ENCODE measurements at regions not wholly inside any gene's neighbourhood (a gene's known extent, or its start where the extent isn't known, plus 50 kb on each side); places are given as distances from the start of the nearest gene placed in this dataset.

GRCh38 chr6:41430875-41431274 is 95.5 kb downstream of the NCR2 start:
- intact Hi-C loops (cut with DNase I): no loop called here
- DNase-seq (no peak), ATAC-seq (no peak)
- H3K36me3 ChIP-seq (replicated peaks in 1 of 2; ENCODE audit: insufficient read depth in 1 of 2, low read depth in 2 of 2): no peaks in the 10 kb centered on the region
- H3K4me3 ChIP-seq: no peak overlapping the region
- 77 to 87% methylated on average over 3 to 4 of the region's 4 CpGs for WGBS, 2 donors
- H3K27me3 ChIP-seq: no peaks in the 10 kb centered on the region
- H3K27ac ChIP-seq: no peak overlapping the region
- no peaks in the 10 kb centered on the region for H3K9me3 ChIP-seq
- TF ChIP-seq POLR2A (IDR thresholded peaks at IDR 0.05) (no peak), CTCF (IDR thresholded peaks at IDR 0.05) (no peak)
- H3K4me1 ChIP-seq: peaks cover 22% of the 10 kb centered on the region

- DNase-seq: no peak
- no peaks in the 10 kb centered on the region for H3K9me3 ChIP-seq
- intact Hi-C loops (cut with DNase I): no loop called here
- WGBS, 2 donors: 43 to 54% methylated on average over 3 of the region's 3 CpGs
- H3K4me1 ChIP-seq: peaks cover 15% of the 10 kb centered on the region
- H3K27ac ChIP-seq: no peak overlapping the region
- TF ChIP-seq POLR2A (IDR thresholded peaks at IDR 0.05) (no peak), CTCF (IDR thresholded peaks at IDR 0.05) (no peak)
- no peaks in the 10 kb centered on the region for H3K36me3 ChIP-seq (replicated peaks in 1 of 2; ENCODE audit: insufficient read depth in 1 of 2, low read depth in 2 of 2)
- H3K27me3 ChIP-seq: no peaks in the 10 kb centered on the region
- no peak for ATAC-seq
- H3K4me3 ChIP-seq: no peak overlapping the region
These were observed 96.9 kb downstream of the NCR2 start for GRCh38 chr6:41432280-41432679.

GRCh38 chr6:41434803-41435481 is 99.5 kb downstream of the NCR2 start:
- Histone ChIP-seq H3K4me3 (no peak overlapping the region), H3K9me3 (no peaks in the 10 kb centered on the region), H3K36me3 (replicated peaks in 1 of 2; ENCODE audit: insufficient read depth in 1 of 2, low read depth in 2 of 2) (no peaks in the 10 kb centered on the region), H3K4me1 (no peaks in the 10 kb centered on the region), H3K27me3 (no peaks in the 10 kb centered on the region), H3K27ac (no peak overlapping the region)
- TF ChIP-seq POLR2A (IDR thresholded peaks at IDR 0.05) (no peak), CTCF (IDR thresholded peaks at IDR 0.05) (no peak)
- ATAC-seq (no peak), DNase-seq (no peak)
- 68% methylated on average over 9 of the region's 9 CpGs for WGBS, 2 donors
- intact Hi-C loops (cut with DNase I): no loop called here

- no peak overlapping the region for H3K27ac ChIP-seq
- no peaks in the 10 kb centered on the region for H3K27me3 ChIP-seq
- H3K4me1 ChIP-seq: no peaks in the 10 kb centered on the region
- TF ChIP-seq CTCF (IDR thresholded peaks at IDR 0.05) (no peak), POLR2A (IDR thresholded peaks at IDR 0.05) (no peak)
- DNase-seq (no peak), ATAC-seq (no peak)
- no peaks in the 10 kb centered on the region for H3K9me3 ChIP-seq
- no peaks in the 10 kb centered on the region for H3K36me3 ChIP-seq (replicated peaks in 1 of 2; ENCODE audit: insufficient read depth in 1 of 2, low read depth in 2 of 2)
- WGBS, 2 donors: 84 to 94% methylated on average over 4 of the region's 4 CpGs
- intact Hi-C loops (cut with DNase I): no loop called here
- H3K4me3 ChIP-seq: no peak overlapping the region
These were observed 102.2 kb downstream of the NCR2 start for GRCh38 chr6:41437604-41438003.

- Histone ChIP-seq H3K27ac (no peak overlapping the region), H3K36me3 (replicated peaks in 1 of 2; ENCODE audit: insufficient read depth in 1 of 2, low read depth in 2 of 2) (no peaks in the 10 kb centered on the region), H3K4me3 (no peak overlapping the region), H3K4me1 (peaks cover 5% of the 10 kb centered on the region), H3K9me3 (no peaks in the 10 kb centered on the region), H3K27me3 (no peaks in the 10 kb centered on the region)
- no peak for TF ChIP-seq POLR2A (IDR thresholded peaks at IDR 0.05)
- TF ChIP-seq CTCF (IDR thresholded peaks at IDR 0.05): no peak
- ATAC-seq (no peak), DNase-seq (no peak)
- 87 to 100% methylated on average over 1 of the region's 1 CpG for WGBS, 2 donors
- intact Hi-C loops (cut with DNase I): no loop called here
These were observed 103.3 kb downstream of the NCR2 start for GRCh38 chr6:41438746-41439145.
